Muscle of leg (tissue), 3 donors: ENCODE measurements at regions not wholly inside any gene's neighbourhood (a gene's known extent, or its start where the extent isn't known, plus 50 kb on each side); places are given as distances from the start of the nearest gene placed in this dataset.
A peak's percentile ranks its signal among the peaks of the same experiment; 100 is the strongest.
"Not testable (repeated sequence)": the region's sequence is repeated elsewhere in the genome, so short reads cannot be mapped to it uniquely, and the experiment has no call there.

ENCODE experiments used
- DNase-seq: peaks from one replicate; pipeline ENCODE4 v3.0.0; 2013
- H3K27ac ChIP-seq: one replicate; pipeline ENCODE4 v1.5.1; 2013; ENCODE audit warnings: mild to moderate bottlenecking, low read length, control low read depth
- H3K27me3 ChIP-seq: one replicate; pipeline ENCODE4 v1.6.1; 2013; ENCODE audit warnings: low read length; ENCODE audit not compliant: control insufficient read depth, insufficient read depth
- H3K36me3 ChIP-seq: one replicate; pipeline ENCODE4 v1.6.1; 2013; ENCODE audit warnings: low read length; ENCODE audit not compliant: control insufficient read depth, insufficient read depth
- H3K4me1 ChIP-seq: one replicate; pipeline ENCODE4 v1.6.1; 2013; ENCODE audit warnings: low read length; ENCODE audit not compliant: control insufficient read depth, insufficient read depth
- H3K4me3 ChIP-seq: one replicate; pipeline ENCODE4 v1.5.1; 2013; ENCODE audit warnings: low read length, control low read depth
- H3K9me3 ChIP-seq: replicated peaks from 2 replicates; pipeline ENCODE4 v1.6.1; 2013; ENCODE audit warnings: low read depth, low read length; ENCODE audit not compliant: control insufficient read depth
- WGBS: methylation state at CpG from one replicate; pipeline ENCODE4 v1.1.5; 2013; ENCODE audit warnings: missing lambda C conversion rate; ENCODE audit not compliant: insufficient coverage; 5-methylcytosine and 5-hydroxymethylcytosine counted together

DNA sequence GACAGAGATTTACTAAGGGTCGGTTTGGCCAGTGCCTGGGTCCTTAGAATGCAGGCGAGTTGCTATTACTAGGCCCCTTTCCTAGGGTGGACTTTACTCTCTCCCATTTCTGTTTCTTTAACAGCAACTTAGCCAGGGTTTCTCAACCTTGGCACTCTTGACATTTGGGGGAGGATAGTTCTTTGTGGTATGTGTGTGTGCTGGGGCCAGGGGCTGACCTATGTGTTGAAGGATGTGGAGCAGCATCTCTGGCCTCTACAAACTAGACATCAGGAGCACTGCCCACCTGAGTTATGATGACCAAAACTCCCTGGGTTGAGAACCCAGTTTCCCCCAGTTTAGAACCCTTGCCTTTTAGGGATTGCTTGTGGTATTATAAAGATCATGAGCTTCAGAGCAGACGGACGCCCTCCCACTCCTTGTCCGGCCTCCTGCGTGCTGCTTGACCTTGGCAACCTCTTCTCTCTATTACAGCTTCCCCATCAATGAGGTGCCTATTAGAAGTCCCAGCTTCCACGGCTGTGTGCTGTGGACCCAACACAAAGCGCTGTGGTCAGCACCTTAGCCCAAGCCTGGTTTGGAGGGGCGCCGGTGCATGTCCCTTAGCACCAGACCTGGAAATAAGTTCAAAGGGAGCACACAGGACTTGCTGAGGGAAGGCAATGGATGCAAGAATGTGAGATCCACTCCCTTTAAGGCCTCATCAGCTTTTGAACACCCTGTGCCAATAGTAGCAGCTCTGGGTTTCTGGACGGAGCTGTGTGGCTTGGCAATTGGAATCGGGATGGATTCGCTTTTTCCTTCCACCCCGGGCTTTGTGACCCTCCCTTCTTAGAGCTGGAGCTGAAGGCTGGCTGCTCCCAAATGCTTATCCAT is 239.2 kb upstream of the MAF start:
- WGBS, result 36% methylated on average over 5 of the region's 14 CpGs
- no peaks in the 10 kb centered on the region for H3K36me3 ChIP-seq
- H3K27ac ChIP-seq, result no peak overlapping the region
- H3K9me3 ChIP-seq, result no peaks in the 10 kb centered on the region
- H3K4me3 ChIP-seq, result no peak overlapping the region
- DNase-seq, result peak; percentile 95
- H3K27me3 ChIP-seq, result no peaks in the 10 kb centered on the region
- H3K4me1 ChIP-seq, result peaks cover 18% of the 10 kb centered on the region

GRCh38 chr16:79838496-79839259 is 238.1 kb upstream of the MAF start:
- peaks cover 18% of the 10 kb centered on the region for H3K4me1 ChIP-seq
- peak; percentile 78 for DNase-seq
- H3K27me3 ChIP-seq, result no peaks in the 10 kb centered on the region
- no peaks in the 10 kb centered on the region for H3K36me3 ChIP-seq
- no peaks in the 10 kb centered on the region for H3K9me3 ChIP-seq
- H3K4me3 ChIP-seq, result no peak overlapping the region
- no peak overlapping the region for H3K27ac ChIP-seq
- WGBS, result 44% methylated on average over 5 of the region's 19 CpGs

GRCh38 chr16:79836144-79836543 is 235.6 kb upstream of the MAF start:
- no peaks in the 10 kb centered on the region for H3K9me3 ChIP-seq
- peaks cover 18% of the 10 kb centered on the region for H3K4me1 ChIP-seq
- peak; percentile 57 for DNase-seq
- WGBS, result no CpG with 5 or more reads among the region's 2 CpGs
- no peak overlapping the region for H3K4me3 ChIP-seq
- H3K27me3 ChIP-seq, result no peaks in the 10 kb centered on the region
- H3K36me3 ChIP-seq, result no peaks in the 10 kb centered on the region
- no peak overlapping the region for H3K27ac ChIP-seq

GRCh38 chr16:79835194-79835593 is 234.7 kb upstream of the MAF start:
- Histone ChIP-seq H3K9me3 (no peaks in the 10 kb centered on the region), H3K4me3 (no peak overlapping the region), H3K27me3 (no peaks in the 10 kb centered on the region), H3K4me1 (peaks cover 16% of the 10 kb centered on the region), H3K36me3 (no peaks in the 10 kb centered on the region), H3K27ac (no peak overlapping the region)
- 82% methylated on average over 4 of the region's 7 CpGs for WGBS
- DNase-seq, result no peak

- no peak overlapping the region for H3K4me3 ChIP-seq
- H3K27me3 ChIP-seq, result no peaks in the 10 kb centered on the region
- H3K36me3 ChIP-seq, result no peaks in the 10 kb centered on the region
- H3K27ac ChIP-seq, result no peak overlapping the region
- WGBS, result 100% methylated on average over 3 of the region's 4 CpGs
- H3K9me3 ChIP-seq, result no peaks in the 10 kb centered on the region
- H3K4me1 ChIP-seq, result peaks cover 11% of the 10 kb centered on the region
- DNase-seq, result no peak
These were observed 234.2 kb upstream of the MAF start for GRCh38 chr16:79834720-79835119.

DNA sequence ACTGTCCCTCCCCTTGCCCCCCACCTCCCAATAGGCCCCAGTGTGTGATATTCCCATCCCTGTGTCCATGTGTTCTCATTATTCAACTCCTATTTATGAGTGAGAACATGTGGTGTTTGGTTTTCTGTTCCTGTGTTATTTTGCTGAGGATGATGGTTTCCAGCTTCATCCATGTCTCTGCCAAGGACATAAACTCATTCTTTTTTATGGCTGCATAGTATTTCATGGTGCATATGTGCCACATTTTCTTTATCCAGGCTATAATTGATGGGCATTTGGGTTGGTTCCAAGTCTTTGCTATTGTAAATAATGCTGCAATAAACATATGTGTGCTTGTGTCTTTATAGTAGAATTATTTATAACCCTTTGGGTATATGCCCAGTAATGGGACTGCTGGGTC is 233.5 kb upstream of the MAF start:
- not testable (repeated sequence) for H3K27ac ChIP-seq, H3K4me3 ChIP-seq, H3K9me3 ChIP-seq, H3K36me3 ChIP-seq, DNase-seq, H3K27me3 ChIP-seq, H3K4me1 ChIP-seq

DNA sequence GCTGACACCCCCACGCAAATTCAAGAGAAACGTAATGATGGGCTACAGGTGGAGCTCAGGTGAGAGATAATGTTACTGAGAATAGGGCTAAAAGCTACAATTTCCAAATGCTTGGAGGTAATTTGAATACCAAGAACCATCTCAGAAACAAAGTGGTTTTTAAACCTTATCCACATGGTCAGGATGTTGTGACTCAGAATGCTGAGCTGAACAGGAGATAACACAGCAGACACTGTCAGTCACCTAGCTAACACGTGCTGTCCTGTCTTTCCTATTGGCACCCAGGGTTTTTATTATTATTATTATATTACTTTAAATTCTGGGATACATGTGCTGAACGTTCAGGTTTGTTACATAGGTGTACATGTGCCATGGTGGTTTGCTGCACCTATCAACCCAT is 233.0 kb upstream of the MAF start:
- no peaks in the 10 kb centered on the region for H3K36me3 ChIP-seq
- no peaks in the 10 kb centered on the region for H3K27me3 ChIP-seq
- no peak for DNase-seq
- no peak overlapping the region for H3K27ac ChIP-seq
- no peak overlapping the region for H3K4me3 ChIP-seq
- WGBS, result no CpG with 5 or more reads among the region's 4 CpGs
- no peaks in the 10 kb centered on the region for H3K9me3 ChIP-seq
- peaks cover 2% of the 10 kb centered on the region for H3K4me1 ChIP-seq

GRCh38 chr16:79826732-79827475 is 226.4 kb upstream of the MAF start:
- Histone ChIP-seq H3K27me3 (no peaks in the 10 kb centered on the region), H3K36me3 (no peaks in the 10 kb centered on the region), H3K4me3 (no peak overlapping the region), H3K27ac (peak overlapping the region; percentile 52), H3K4me1 (peaks cover 7% of the 10 kb centered on the region), H3K9me3 (no peaks in the 10 kb centered on the region)
- peak; percentile 85 for DNase-seq
- 24% methylated on average over 2 of the region's 7 CpGs for WGBS

- WGBS, result 96% methylated on average over 1 of the region's 1 CpG
- peaks cover 7% of the 10 kb centered on the region for H3K4me1 ChIP-seq
- no peak for DNase-seq
- H3K36me3 ChIP-seq, result no peaks in the 10 kb centered on the region
- H3K27me3 ChIP-seq, result no peaks in the 10 kb centered on the region
- H3K9me3 ChIP-seq, result no peaks in the 10 kb centered on the region
- no peak overlapping the region for H3K27ac ChIP-seq
- H3K4me3 ChIP-seq, result no peak overlapping the region
These were observed 224.5 kb upstream of the MAF start for GRCh38 chr16:79825002-79825401.

DNA sequence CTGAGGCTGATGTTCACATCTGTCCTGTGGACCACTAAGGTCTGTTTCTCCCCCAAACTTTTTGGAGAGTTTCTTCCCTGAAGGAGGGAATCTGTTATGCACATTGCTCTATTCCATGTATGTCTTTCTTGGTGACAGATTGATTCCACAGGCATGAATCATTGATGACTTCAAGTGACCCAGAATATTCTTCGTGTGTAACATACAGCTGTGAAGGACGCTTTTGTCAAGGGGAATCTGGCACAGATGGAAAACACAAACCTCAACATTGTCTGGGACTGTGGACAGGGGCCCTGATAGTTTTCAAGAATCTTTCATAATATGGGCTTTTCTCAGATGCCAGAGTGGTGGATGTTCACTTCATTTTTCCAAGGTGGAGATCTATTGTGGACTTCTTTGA is 223.1 kb upstream of the MAF start:
- no peaks in the 10 kb centered on the region for H3K36me3 ChIP-seq
- peaks cover 7% of the 10 kb centered on the region for H3K4me1 ChIP-seq
- no CpG with 5 or more reads among the region's 2 CpGs for WGBS
- no peaks in the 10 kb centered on the region for H3K27me3 ChIP-seq
- H3K9me3 ChIP-seq, result no peaks in the 10 kb centered on the region
- H3K4me3 ChIP-seq, result no peak overlapping the region
- H3K27ac ChIP-seq, result no peak overlapping the region
- no peak for DNase-seq
